Retina (tissue), 1 donor: ENCODE measurements at regions not wholly inside any gene's neighbourhood (a gene's known extent, or its start where the extent isn't known, plus 50 kb on each side); places are given as distances from the start of the nearest gene placed in this dataset.
A peak's percentile ranks its signal among the peaks of the same experiment; 100 is the strongest.

ENCODE experiments used
- DNase-seq: peaks from one replicate; pipeline ENCODE4 v3.0.0-alpha.2; 2016

DNA sequence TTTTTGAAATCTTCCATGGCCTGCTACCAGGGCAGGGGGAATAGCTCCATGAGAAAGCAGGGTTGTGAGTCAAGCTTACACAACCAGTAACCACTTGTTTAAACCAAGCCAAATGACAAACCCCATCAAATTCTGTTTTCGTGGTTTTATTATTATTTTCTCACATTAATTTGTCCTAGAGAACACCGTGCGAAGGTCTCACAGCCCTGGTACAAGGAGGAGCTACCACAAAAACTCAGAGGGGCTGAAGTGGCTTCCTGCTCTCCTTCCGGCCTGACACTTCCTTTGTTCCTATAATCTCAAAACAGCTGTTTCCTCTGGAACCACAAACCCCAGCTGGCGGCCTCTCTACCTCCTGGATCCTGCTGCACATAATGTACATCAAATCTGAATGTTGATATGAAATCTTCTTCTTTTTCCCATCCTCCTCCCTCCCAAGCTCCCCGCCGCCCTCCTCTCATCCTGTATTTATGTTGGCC is 375.9 kb downstream of the MCTP2 start:
- DNase-seq = peak; percentile 74

- peak; percentile 15 for DNase-seq
Observed at GRCh38 chr15:94610069-94610468, 378.7 kb downstream of the MCTP2 start.

GRCh38 chr15:94610485-94610884 is 379.1 kb downstream of the MCTP2 start:
- DNase-seq = peak; percentile 34

DNA sequence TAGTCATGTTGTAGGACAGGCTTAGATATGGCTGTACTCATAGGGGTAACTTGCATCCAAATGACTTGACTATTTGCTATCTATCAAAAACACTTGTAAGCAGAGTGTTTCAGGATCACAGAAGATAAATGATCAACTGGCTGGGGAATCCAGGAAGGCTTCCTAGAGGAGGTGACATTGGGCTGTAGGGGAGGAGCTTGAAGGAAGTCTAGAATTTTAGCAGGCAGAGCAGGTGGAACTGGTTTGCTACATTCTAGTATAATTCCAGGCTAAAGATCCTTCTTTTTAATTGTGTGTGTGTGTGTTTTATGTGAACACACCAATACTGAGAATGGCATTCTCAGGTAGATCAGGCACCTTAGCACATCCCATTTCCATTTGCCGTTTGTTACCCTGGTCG is 380.3 kb downstream of the MCTP2 start:
- no peak for DNase-seq

- no peak for DNase-seq
Observed at GRCh38 chr15:94615688-94616087, 384.3 kb downstream of the MCTP2 start.

DNA sequence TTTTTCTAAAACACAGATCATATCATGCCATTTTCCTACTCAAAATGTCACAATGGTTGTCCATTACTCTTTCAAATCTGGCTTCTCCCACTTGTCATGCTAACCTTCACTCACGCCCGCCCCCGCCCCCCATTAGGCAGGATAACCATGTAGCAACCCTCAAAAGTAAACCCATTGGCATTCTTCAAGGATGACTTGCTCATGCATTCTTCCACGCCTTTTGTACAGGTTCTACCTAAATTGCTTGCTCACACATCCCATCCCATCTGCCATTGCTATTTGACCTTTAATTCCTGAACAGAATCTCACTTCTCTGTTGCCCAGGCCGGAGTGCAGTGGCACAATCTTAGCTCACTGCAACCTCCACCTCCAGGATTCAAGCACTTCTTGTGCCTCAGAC is 389.3 kb downstream of the MCTP2 start:
- no peak for DNase-seq

- DNase-seq = no peak
Observed at GRCh38 chr15:94621736-94622135, 390.4 kb downstream of the MCTP2 start.

GRCh38 chr15:94626949-94627348 is 395.6 kb downstream of the MCTP2 start:
- DNase-seq = no peak

DNA sequence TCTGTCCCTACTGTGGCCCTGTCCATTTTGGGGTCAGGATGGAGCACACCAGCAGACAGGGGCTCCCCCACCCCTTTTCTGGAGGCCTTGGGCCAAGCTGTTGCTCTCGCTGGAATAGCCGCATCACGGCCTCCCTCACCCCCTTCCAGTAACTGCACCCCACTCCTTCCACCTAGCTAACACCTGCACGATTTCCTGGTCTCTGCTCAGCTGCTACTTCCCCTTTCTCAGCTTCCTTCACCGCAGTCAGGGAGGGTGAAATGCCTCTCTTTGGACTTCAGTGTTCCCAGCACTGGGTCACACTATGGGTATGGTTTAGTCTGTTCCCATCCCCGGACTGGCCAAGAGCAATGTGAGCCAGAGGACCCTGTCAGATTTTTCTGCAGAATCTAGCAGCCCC is 400.2 kb downstream of the MCTP2 start:
- no peak for DNase-seq

DNA sequence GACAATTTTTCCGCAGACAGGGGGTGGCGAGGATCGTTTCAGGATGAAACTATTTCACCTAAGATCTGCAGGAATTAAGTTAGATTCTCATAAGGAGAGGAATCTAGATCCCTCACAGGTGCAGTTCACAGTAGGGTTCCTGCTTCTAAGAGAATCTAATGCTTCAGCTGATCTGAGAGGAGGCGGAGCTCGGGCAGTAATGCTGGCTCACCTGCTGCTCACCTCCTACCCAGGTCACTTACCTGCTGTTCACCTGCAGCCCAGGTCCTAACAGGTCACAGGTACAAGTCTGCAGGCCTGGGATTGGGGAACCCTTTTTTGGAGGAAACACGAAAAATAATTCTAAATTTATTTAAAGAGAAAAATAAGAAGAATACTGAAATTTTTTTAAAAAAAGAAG is 406.8 kb downstream of the MCTP2 start:
- DNase-seq = no peak

- DNase-seq = no peak
Observed at GRCh38 chr15:94639701-94640100, 408.3 kb downstream of the MCTP2 start.

DNA sequence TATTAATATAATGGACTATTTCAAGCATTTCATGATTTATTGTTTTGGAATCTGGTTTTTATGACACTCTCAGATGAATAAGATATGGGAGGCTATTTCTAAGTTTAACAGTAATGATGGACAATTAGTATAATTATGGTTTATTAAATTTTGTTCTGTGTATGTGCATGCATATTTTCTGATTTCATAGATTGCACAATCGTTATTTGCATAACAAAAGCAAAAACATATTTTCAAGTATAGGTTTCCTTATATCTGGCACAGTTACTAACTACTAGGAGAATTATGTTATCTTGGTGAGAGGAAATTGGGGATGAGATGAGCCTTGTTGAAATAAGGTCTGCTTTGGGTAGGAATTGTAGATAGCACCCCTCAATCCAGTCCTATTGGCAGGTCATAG is 413.1 kb downstream of the MCTP2 start:
- DNase-seq = no peak

- DNase-seq = no peak
Observed at GRCh38 chr15:94653071-94653470, 421.7 kb downstream of the MCTP2 start.

DNA sequence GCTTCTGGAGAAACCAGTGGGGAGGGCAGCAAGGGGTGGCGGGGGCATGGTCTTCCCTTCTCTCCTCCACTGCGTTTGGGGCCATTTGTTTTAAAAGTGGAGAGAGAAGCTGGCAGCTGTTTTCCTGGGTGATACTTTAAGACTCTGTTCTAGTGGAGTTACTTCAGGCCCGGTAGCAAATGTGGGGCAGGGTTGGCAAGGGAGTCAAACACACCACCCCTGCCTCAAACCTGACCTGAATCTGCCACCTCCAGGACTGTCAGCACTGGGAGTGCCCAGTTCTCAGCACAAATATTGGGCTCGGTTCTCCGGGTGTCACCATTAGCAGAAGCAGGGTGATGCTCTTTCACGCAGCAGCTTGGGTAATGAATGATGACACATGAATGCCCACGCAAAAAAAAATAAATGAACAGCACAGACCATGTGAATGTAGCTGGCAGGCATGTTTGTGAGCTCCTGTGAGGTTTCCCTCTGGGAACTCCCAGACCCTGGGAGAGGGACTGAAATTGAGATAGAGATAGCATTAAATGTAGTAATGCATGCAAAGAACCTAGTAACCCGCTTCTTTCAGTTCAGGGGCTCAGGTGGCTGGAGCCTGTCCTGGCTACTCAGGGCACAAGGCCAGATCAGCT is 424.0 kb downstream of the MCTP2 start:
- peak; percentile 78 for DNase-seq

DNA sequence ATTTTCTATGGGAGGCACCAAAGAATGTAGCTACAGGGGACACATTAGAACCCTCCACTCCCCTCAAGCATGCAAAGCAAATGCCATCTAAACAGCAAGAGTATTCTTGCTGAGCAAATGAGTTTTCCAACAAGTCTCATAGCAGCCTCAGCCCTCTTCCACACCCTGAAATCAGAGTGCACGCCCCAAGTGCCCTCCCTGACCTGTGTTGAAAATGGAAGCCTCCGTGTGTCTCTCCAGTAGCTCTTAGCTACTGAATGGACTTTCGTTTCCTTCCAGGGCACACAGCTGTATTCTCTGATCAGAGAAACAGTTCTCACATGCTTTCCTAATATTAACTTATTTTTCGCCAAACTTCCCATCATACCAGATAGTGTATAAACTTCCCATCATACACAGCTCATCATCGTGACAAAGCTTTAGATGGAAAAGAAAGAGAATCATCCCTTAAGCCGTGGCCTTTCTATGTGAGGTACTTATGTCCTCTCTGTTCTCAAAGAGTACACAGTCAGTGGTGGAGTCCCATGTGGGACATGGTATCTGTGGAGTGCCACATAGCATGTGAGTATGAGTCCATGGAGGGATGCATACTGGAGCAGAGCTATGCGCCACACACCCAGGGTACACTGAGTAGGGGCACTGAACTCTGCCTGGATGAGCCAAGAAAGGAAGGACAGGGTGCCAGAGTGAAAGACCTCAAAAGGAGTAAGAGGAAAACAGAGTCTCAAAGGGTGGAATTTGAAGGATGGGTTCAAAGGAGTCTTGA is 434.5 kb downstream of the MCTP2 start:
- DNase-seq = no peak

DNA sequence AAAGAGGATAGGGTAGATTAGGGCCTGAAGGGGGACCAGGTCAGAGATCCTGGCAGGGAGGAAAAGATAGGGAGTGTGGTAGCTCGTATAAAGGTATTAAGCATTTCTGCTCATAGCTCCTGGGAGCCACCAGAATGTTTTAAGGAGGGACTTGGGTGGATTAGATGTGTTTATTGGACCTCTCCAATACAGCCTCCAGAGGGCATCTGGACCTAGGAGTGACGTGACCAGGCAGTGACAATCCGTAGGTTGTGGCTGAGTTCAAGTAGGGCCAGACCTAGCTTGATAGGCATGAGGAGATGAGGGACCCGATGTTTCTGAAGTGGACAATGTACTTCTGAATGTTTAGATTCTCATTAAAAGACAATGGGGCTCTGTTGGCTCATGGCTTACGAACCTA is 435.2 kb downstream of the MCTP2 start:
- no peak for DNase-seq

DNA sequence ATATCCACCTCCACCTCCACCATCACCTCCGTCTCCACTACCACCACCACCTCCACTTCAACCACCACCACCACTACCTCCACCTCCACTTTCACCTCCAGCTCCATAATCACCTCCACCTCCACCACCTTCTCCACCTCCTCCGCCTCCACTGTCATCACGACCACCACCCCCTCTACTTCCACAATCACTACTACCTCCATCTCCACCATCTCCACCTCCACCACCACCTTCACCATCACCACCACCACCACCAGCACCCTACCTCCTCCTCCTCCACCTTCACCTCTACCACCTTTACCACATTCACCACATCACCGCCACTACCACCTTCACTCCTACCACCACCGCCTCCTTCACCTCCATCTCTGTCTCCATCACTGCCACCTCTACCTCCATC is 435.7 kb downstream of the MCTP2 start:
- DNase-seq = no peak

DNA sequence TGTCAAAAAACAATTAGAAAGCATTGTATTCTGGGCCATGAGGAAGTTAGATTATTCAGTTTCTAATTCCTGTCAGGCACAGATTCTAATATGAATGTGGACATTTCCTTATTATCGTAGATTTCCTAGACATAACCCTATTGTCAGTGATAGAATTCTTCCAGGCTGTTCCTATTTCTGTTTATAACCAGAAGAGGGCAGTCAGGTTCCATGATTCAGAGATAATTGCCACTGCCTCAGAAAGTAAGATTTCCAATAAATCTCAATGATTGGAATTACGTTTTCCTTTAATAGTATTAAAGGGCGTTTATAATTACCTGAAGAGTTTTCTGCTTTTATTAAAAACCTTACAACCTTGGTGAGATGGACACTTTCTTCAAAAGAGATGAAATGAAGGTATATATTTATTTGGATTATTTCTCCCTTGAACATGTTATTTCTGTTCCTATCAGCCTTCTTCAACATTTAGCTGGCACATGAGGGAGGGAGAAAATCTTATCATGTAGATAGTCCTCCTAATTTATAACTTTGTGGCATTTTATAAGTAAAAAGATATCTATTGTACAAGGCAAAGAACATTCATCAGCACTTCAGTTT is 439.2 kb downstream of the MCTP2 start:
- peak; percentile 47 for DNase-seq

GRCh38 chr15:94671858-94672532 is 440.6 kb downstream of the MCTP2 start:
- DNase-seq = peak; percentile 69

GRCh38 chr15:94673801-94674200 is 442.4 kb downstream of the MCTP2 start:
- DNase-seq = no peak

DNA sequence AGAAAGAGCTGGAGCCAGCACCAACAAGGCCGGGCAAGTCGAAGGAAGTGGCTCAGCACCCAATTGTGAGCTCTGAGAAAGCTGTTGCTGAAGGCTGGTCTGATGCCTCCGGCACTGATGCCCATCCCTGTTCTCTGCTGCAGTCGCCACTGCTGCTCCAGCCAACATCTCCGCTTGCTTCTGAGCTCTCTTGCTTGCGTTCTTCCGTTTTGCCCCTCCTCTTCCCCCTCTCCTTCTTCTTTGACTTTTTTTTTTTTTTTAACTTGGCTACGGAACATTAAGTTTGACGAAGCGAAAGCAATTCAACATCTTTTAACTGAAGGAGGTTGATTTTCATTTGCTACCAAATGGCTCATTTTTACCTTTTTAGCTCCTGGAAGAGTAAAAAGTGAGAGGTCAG is 442.9 kb downstream of the MCTP2 start:
- peak; percentile 25 for DNase-seq

- DNase-seq = no peak
Observed at GRCh38 chr15:94677202-94677790, 445.9 kb downstream of the MCTP2 start.

- DNase-seq = no peak
Observed at GRCh38 chr15:94682171-94682570, 450.8 kb downstream of the MCTP2 start.
